ENCODE measurements at regions not wholly inside any gene's neighbourhood (a gene's known extent, or its start where the extent isn't known, plus 50 kb on each side); places are given as distances from the start of the nearest gene placed in this dataset.

DNA sequence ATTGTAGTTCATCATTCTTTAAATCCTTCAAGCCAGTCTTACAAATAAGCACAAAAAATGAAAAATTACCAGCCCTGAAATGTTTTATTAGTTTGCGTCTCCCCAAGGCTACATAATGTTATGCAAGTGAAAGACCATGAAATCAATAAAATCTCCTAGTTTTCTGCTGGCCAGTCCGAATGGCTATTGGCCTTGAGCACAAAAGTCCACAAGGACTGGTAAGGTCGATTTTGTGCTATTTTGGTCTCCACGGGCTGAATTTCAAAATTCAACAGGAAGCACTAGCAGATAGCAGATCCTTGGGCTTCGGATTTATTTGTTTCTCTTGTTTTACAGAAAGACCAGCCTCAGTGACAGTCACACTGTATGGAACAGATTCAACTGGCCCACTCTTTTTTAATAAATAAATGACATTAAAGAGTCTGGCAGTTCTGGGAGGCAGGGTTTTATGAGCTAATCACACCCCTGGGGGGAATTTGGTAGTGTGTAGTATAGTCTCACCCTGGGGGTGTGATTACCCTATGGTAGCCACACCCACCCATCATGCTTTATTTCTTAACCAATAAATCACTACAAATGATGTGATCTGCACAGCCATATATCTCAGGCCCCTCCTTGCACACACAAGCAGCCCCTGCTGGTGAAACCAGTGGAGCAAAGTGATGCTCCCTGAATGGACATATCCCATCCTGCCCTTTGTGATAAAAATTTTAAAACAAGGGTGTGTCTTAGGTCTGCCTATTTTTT lies 51.1 kb upstream of the TMEM33 start:
- no peaks in the 10 kb centered on the region for H3K36me3 Mint-ChIP-seq
- no peak overlapping the region for H3K4me3 Mint-ChIP-seq
- DNase-seq, result no peak
- POLR2A ChIA-PET, result no interaction called here
- H3K4me1 Mint-ChIP-seq, result peaks cover 9 to 32% (median 20%) of the 10 kb centered on the region in 4 donors
- H3K9me3 Mint-ChIP-seq, result no peaks in the 10 kb centered on the region
- ATAC-seq, result no peak
- peaks cover 23 to 59% (median 43%) of the 10 kb centered on the region in 5 donors for H3K27me3 Mint-ChIP-seq
- no peak overlapping the region for H3K27ac Mint-ChIP-seq

DNA sequence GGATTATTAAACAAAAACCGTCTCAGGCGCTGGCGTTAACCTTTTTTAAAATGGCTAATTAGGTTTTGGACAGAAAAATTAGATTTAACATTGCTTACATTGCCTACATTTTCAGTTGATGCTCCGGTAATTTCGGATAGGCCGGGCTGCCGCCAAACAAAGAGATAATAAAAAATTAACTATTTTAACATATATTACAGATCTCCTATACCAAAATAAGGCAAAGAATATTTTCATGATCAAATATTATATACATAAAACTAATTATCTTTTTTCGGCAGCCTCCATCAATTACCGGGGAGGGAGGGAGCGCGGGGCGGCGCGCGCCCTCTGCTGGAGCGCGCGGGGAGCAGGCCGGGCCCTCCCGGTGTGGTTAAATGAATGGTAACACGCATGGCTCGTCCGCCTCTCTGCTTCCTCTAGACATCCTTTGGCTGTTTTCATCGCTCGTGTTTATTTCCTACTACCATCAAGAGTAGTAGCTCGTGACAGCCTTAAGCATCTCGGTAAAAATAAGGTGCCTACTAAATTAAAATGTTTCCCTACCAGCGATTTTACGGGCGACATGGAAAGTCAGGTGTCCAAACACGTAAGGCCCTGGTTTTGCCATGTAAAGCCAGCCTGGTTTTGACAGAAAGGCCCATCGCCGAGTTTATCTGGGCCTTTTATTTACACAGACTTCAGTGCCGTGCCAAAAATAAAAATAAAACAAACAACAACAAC lies 52.4 kb upstream of the TMEM33 start:
- Mint-ChIP-seq H3K4me3 (peak overlapping the region; percentile 62 to 82 (median 74)), H3K27ac (no peak overlapping the region), H3K36me3 (no peaks in the 10 kb centered on the region), H3K9me3 (no peaks in the 10 kb centered on the region), H3K27me3 (peaks cover 30 to 69% (median 55%) of the 10 kb centered on the region in 5 donors), H3K4me1 (peaks cover 12 to 41% (median 22%) of the 10 kb centered on the region in 4 donors)
- ATAC-seq, result peak; percentile 89 to 94
- peak in 9 of 10 donors; percentile 12 to 58 (median 43) for DNase-seq
- POLR2A ChIA-PET, result no interaction called here

DNA sequence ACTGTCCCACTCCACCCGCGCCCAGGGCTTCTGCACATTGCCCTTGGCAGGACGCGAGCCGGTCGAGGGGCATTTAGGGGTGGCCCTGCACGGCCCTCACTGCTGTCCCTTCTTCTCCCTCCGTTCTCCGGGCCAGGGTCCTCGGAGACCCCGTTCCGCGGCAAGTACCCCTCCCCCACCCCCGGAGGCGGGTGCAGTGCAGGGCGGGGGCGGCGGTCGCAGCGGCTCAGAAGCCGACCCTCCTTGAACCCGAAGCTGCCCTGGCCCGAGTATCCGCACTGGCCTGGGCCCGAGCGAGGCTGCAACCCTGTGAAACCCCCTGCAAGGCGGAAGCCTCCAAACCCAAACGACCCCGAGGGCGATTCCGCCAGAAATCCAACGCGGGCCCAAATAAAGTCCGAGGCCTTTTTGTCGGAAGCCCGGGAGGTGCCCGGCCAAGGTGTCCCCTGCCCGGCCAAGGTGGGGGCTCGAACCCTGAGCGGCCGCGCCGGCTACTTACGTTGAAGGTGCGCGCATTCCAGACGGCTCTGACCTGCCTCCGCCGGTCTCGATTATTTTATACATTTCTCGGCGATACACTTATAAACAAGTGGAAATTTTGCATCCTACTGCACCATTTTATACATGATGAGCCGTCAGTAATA lies 53.1 kb upstream of the TMEM33 start:
- Mint-ChIP-seq H3K4me1 (peaks cover 12 to 41% (median 22%) of the 10 kb centered on the region in 4 donors), H3K36me3 (no peaks in the 10 kb centered on the region), H3K27me3 (peaks cover 36 to 70% (median 58%) of the 10 kb centered on the region in 5 donors), H3K4me3 (peak overlapping the region; percentile 62 to 82 (median 74)), H3K27ac (no peak overlapping the region), H3K9me3 (no peaks in the 10 kb centered on the region)
- DNase-seq (no peak), ATAC-seq (peak in 1 of 2 donors; percentile 15)
- POLR2A ChIA-PET, result no interaction called here

DNA sequence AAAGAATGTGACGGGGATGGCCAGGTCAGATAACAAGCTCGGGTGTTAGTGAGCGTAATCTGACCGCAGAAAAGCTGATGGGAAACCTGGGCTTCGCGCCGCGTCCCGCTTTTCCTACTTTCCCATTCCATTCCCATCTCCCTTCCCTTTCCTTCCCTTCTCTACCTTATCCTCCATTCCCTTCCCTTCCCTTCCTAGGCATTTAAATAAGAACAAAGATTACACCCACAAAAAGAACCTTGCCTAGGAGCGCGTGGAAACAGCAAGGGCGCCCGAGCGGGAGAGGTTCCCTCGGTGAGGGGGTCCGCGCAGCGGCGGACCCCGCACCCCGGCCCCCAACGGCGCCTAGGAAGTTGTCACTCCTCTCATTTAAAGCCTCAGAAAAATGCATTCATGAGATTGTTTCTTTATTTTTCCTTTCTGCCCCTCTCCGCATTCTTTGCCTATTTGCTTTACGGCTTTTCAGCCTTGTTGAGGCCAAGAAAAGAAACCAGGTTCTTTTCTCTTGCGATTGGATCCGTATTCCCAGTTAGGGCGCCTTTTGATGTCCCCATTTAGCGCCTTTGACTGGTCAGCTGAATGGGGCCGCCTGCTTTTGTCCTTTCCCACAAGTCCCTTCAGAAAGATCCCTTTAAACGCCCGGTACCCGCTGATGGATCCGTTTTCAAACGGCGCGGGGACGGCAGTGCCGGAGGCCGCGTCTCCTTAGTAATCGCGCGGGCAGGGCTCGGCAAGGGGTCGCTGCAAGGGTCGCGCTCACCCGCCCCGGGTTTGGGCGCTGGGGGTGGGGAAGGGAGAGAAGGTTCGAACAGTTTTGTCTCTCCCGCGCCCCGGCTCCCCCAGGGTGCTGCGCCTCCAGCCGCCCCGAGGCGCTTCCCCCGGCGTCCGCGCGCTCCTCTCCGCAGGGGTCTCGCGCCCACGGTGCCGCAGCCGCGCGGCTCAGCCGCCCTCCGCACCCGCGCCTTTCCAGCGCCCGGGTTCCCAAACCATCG lies 54.1 kb upstream of the TMEM33 start:
- POLR2A ChIA-PET, result no interaction called here
- ATAC-seq, result no peak
- no peaks in the 10 kb centered on the region for H3K9me3 Mint-ChIP-seq
- H3K27me3 Mint-ChIP-seq, result peaks cover 42 to 70% (median 60%) of the 10 kb centered on the region in 5 donors
- H3K4me3 Mint-ChIP-seq, result peak overlapping the region; percentile 41 to 85 (median 73)
- no peak overlapping the region for H3K27ac Mint-ChIP-seq
- no peaks in the 10 kb centered on the region for H3K36me3 Mint-ChIP-seq
- H3K4me1 Mint-ChIP-seq, result peaks cover 12 to 41% (median 22%) of the 10 kb centered on the region in 4 donors
- DNase-seq, result no peak

DNA sequence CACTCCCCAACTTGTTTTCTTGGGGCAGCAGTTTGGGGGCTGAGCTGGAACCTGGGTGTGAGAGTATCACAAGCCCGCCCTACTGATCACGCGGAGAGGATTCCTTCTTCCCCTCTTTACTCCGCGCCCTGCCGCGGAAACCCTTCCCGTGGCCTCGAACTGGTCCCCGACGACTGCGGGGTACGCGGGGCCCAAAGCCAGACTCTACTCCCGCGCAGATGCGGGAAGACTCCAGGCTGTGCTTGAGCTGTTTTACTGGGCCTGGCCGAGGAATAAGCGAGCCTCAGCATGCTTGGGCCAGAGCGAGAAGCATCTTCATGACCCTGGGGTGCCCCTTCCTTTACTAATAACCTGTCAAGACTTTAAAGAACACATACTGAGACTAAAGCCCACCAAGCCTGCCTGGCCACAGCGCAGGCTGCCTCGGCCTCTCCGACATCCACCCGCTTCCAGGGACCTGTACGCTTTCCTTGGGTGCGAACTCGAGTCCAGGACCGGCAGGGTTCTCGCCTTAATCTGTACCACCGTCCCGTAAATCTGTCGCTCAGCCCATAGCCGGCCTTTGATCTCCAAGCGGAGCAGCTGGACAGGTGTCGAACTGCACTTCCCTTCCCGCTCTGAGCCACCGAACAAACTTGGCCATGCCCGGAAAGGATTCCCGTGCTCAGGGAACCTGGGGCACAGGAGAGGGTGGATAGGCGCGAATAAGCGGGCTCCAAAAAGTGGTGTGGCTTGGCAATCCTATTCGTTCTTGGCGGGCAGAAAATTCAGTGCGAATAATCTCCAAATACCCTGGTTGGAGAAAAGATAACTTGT lies 55.0 kb upstream of the TMEM33 start:
- H3K27me3 Mint-ChIP-seq, result peaks cover 46 to 74% (median 65%) of the 10 kb centered on the region in 5 donors
- no peaks in the 10 kb centered on the region for H3K36me3 Mint-ChIP-seq
- ATAC-seq (no peak), DNase-seq (no peak)
- H3K4me3 Mint-ChIP-seq, result peak overlapping the region in 8 of 10 donors; percentile 36 to 85 (median 66)
- no peaks in the 10 kb centered on the region for H3K9me3 Mint-ChIP-seq
- H3K27ac Mint-ChIP-seq, result peak overlapping the region in 1 of 10 donors; percentile 54
- peaks cover 12 to 41% (median 22%) of the 10 kb centered on the region in 4 donors for H3K4me1 Mint-ChIP-seq
- POLR2A ChIA-PET, result no interaction called here

GRCh38 chr4:41879552-41879951 lies 55.7 kb upstream of the TMEM33 start:
- Mint-ChIP-seq H3K4me1 (peaks cover 12 to 41% (median 22%) of the 10 kb centered on the region in 4 donors), H3K4me3 (peak overlapping the region in 3 of 10 donors; percentile 2 to 14 (median 7)), H3K36me3 (no peaks in the 10 kb centered on the region), H3K27ac (peak overlapping the region in 1 of 10 donors; percentile 54), H3K27me3 (peaks cover 49 to 77% (median 68%) of the 10 kb centered on the region in 5 donors), H3K9me3 (no peaks in the 10 kb centered on the region)
- DNase-seq, result no peak
- POLR2A ChIA-PET, result no interaction called here
- no peak for ATAC-seq

- H3K27ac Mint-ChIP-seq, result no peak overlapping the region
- peak overlapping the region in 1 of 10 donors; percentile 7 for H3K4me3 Mint-ChIP-seq
- POLR2A ChIA-PET, result no interaction called here
- ATAC-seq, result no peak
- H3K9me3 Mint-ChIP-seq, result no peaks in the 10 kb centered on the region
- H3K4me1 Mint-ChIP-seq, result peaks cover 12 to 41% (median 22%) of the 10 kb centered on the region in 4 donors
- peaks cover 54 to 83% (median 73%) of the 10 kb centered on the region in 5 donors for H3K27me3 Mint-ChIP-seq
- no peaks in the 10 kb centered on the region for H3K36me3 Mint-ChIP-seq
- no peak for DNase-seq
Measured at GRCh38 chr4:41878991-41879491, 56.2 kb upstream of the TMEM33 start.

GRCh38 chr4:41878170-41878969 lies 56.9 kb upstream of the TMEM33 start:
- Mint-ChIP-seq H3K9me3 (no peaks in the 10 kb centered on the region), H3K36me3 (no peaks in the 10 kb centered on the region), H3K4me1 (peaks cover 15 to 47% (median 24%) of the 10 kb centered on the region in 4 donors), H3K27ac (no peak overlapping the region), H3K4me3 (no peak overlapping the region), H3K27me3 (peaks cover 59 to 89% (median 75%) of the 10 kb centered on the region in 5 donors)
- no peak for DNase-seq
- POLR2A ChIA-PET, result no interaction called here
- no peak for ATAC-seq

DNA sequence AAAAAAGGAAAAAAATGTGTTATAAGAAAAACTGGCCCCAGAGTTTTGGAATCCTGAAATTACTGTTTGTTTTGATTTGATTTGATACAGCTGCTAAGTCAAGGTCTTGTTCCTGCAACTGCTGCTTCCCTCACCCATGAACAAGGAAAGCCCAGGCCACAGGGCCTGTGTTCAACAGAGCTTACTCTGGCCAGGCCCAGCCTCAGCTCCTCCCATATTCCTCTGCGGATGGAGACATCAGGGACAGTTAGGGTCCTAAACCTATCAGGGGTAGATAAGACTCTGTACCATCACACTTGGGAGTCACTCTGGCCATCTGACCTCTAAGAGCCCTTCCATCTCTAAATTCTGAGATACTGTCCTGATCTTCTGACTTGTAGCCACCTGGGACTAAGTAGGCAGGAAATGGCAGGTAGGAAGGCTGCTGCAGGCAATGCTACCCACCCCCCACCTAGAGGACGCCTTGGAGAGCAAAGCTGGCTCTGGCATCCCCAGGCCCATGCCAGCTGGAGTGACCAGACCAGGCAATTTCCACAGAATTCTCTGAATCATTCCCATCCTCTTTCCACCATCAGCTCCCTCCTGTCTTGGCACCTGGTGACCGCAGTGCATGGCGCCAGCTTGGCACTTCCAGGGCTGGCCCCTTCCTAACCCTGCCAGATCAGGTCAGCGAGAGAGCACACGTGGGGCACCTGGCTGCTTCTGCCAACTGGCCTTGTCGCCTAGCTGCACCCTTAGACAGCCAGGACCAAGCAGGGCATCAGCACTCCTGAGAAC lies 58.0 kb upstream of the TMEM33 start:
- peaks cover 12 to 45% (median 21%) of the 10 kb centered on the region in 4 donors for H3K4me1 Mint-ChIP-seq
- POLR2A ChIA-PET, result no interaction called here
- no peaks in the 10 kb centered on the region for H3K9me3 Mint-ChIP-seq
- DNase-seq (no peak), ATAC-seq (no peak)
- peaks cover 64 to 100% (median 78%) of the 10 kb centered on the region in 5 donors for H3K27me3 Mint-ChIP-seq
- H3K4me3 Mint-ChIP-seq, result no peak overlapping the region
- peak overlapping the region in 1 of 10 donors; percentile 69 for H3K27ac Mint-ChIP-seq
- H3K36me3 Mint-ChIP-seq, result no peaks in the 10 kb centered on the region

- H3K27me3 Mint-ChIP-seq, result peaks cover 65 to 100% (median 75%) of the 10 kb centered on the region in 5 donors
- H3K27ac Mint-ChIP-seq, result no peak overlapping the region
- H3K4me3 Mint-ChIP-seq, result no peak overlapping the region
- peaks cover 3 to 22% (median 10%) of the 10 kb centered on the region in 4 donors for H3K4me1 Mint-ChIP-seq
- H3K36me3 Mint-ChIP-seq, result no peaks in the 10 kb centered on the region
- H3K9me3 Mint-ChIP-seq, result no peaks in the 10 kb centered on the region
- POLR2A ChIA-PET, result no interaction called here
- ATAC-seq, result no peak
- no peak for DNase-seq
Measured at GRCh38 chr4:41874873-41875272, 60.4 kb upstream of the TMEM33 start.

Measured in naive thymus-derived CD8-positive, alpha-beta T cell (primary cell).